22Rv1 (cell line): ENCODE measurements at regions not wholly inside any gene's neighbourhood (a gene's known extent, or its start where the extent isn't known, plus 50 kb on each side); places are given as distances from the start of the nearest gene placed in this dataset.

ENCODE experiments used
- H3K27ac ChIP-seq: fragments of 450-650 bp; 2 replicates; pipeline ENCODE4 v1.5.1; 2017
- CTCF ChIP-seq: fragments of 450-650 bp; IDR thresholded peaks from 2 replicates; pipeline ENCODE4 v1.5.1; 2017; ENCODE audit warnings: mild to moderate bottlenecking
- ZFX ChIP-seq: fragments of 450-650 bp; IDR thresholded peaks from 2 replicates; pipeline ENCODE4 v1.6.1; 2017; ENCODE audit warnings: antibody characterized with exemption, borderline replicate concordance

- H3K27ac ChIP-seq, result no peak overlapping the region
- TF ChIP-seq ZFX (no peak), CTCF (no peak)
Observed at GRCh38 chr13:78487707-78488106, 115.6 kb downstream of the POU4F1 start.

GRCh38 chr13:78485803-78486202, 117.5 kb downstream of the POU4F1 start:
- H3K27ac ChIP-seq, result no peak overlapping the region
- TF ChIP-seq ZFX (no peak), CTCF (no peak)

DNA sequence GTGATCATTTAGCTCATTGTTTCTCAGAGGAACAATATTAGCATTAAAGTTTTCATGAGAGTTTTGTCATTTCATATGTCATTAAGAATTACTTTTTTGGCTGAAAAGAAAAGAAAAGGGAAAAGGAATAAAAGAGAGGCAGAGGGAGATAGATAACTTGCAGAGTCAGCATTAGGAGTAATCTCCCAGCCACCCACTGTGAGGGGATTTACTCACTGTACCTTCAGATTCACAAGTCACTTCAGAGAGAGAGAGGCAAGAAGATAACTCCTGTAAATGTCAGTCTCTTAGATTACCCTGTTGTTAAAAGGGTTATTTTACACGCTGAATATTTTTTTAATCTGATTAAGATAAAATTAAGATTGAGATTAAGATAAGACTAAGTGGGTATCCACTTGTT, 125.2 kb downstream of the POU4F1 start:
- no peak for TF ChIP-seq ZFX
- no peak for TF ChIP-seq CTCF
- H3K27ac ChIP-seq, result no peak overlapping the region

- H3K27ac ChIP-seq, result no peak overlapping the region
- TF ChIP-seq CTCF, result no peak
- TF ChIP-seq ZFX, result no peak
Observed at GRCh38 chr13:78476910-78477309, 126.4 kb downstream of the POU4F1 start.

- H3K27ac ChIP-seq, result no peak overlapping the region
- TF ChIP-seq ZFX (no peak), CTCF (no peak)
Observed at GRCh38 chr13:78468621-78469020, 134.7 kb downstream of the POU4F1 start.

GRCh38 chr13:78465250-78465649, 138.1 kb downstream of the POU4F1 start:
- TF ChIP-seq CTCF (no peak), ZFX (no peak)
- H3K27ac ChIP-seq, result no peak overlapping the region

- no peak overlapping the region for H3K27ac ChIP-seq
- TF ChIP-seq CTCF (no peak), ZFX (no peak)
Observed at GRCh38 chr13:78460176-78460575, 143.2 kb downstream of the POU4F1 start.
